Activated CD4-positive, alpha-beta T cell treated with anti-CD3 and anti-CD28 coated beads, Interleukin-2, amount 10 ng/mL, durations not matched to agents 24 days and 14 days (primary cell): ENCODE measurements at regions not wholly inside any gene's neighbourhood (a gene's known extent, or its start where the extent isn't known, plus 50 kb on each side); places are given as distances from the start of the nearest gene placed in this dataset.

ENCODE experiments used
- DNase-seq: peaks from one replicate; pipeline ENCODE4 v3.0.0; 2022
- H3K27ac Mint-ChIP-seq: one replicate; pipeline ENCODE4 v1.8.0; 2022; ENCODE audit warnings: mild to moderate bottlenecking, mixed read lengths
- H3K27me3 Mint-ChIP-seq: one replicate; pipeline ENCODE4 v1.8.0; 2022; ENCODE audit warnings: mixed read lengths
- H3K36me3 Mint-ChIP-seq: one replicate; pipeline ENCODE4 v1.8.0; 2022; ENCODE audit warnings: low read depth, mild to moderate bottlenecking, mixed read lengths
- H3K4me1 Mint-ChIP-seq: one replicate; pipeline ENCODE4 v1.8.0; 2021; ENCODE audit warnings: mixed read lengths
- H3K4me3 Mint-ChIP-seq: one replicate; pipeline ENCODE4 v1.8.0; 2022; ENCODE audit warnings: mild to moderate bottlenecking, moderate library complexity, mixed read lengths
- H3K9me3 Mint-ChIP-seq: one replicate; pipeline ENCODE4 v1.8.0; 2021; ENCODE audit warnings: mixed read lengths
- intact Hi-C: fragments of 100-400 bp; cut with micrococcal nuclease; formaldehyde crosslinking; loops from one replicate; pipeline ENCODE4 v1.15.1; 2023

DNA sequence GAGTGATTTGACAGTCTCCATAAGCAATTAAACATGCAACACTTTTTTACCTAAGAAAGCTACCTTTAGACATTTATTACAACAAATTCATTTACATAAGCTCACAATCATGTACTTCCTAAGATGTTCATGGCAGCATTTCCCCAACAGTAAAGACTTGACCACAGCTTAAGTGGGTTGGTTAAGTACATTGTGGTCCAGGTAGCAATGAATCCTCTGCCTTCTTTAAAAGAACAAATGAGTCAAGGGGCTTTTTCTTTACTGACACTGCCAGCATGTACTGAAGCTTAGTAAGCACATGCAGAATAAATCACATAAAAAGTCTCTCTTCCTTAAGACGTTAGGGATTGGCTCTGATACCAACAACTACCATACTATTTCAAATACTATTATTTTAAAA lies 183.7 kb upstream of the USP9Y start:
- intact Hi-C loops, result no loop called here

GRCh38 chrY:12525206-12525605 lies 175.8 kb upstream of the USP9Y start:
- intact Hi-C loops, result no loop called here
- no peak for DNase-seq
- Mint-ChIP-seq H3K4me3 (no peak overlapping the region), H3K27me3 (no peaks in the 10 kb centered on the region), H3K4me1 (no peaks in the 10 kb centered on the region), H3K36me3 (no peaks in the 10 kb centered on the region), H3K27ac (no peak overlapping the region), H3K9me3 (no peaks in the 10 kb centered on the region)

More for the DNA sequence above, 183.7 kb upstream of the USP9Y start:
- no peak for DNase-seq
- Mint-ChIP-seq H3K36me3 (no peaks in the 10 kb centered on the region), H3K4me3 (no peak overlapping the region), H3K27ac (no peak overlapping the region), H3K9me3 (no peaks in the 10 kb centered on the region), H3K27me3 (no peaks in the 10 kb centered on the region), H3K4me1 (no peaks in the 10 kb centered on the region)

DNA sequence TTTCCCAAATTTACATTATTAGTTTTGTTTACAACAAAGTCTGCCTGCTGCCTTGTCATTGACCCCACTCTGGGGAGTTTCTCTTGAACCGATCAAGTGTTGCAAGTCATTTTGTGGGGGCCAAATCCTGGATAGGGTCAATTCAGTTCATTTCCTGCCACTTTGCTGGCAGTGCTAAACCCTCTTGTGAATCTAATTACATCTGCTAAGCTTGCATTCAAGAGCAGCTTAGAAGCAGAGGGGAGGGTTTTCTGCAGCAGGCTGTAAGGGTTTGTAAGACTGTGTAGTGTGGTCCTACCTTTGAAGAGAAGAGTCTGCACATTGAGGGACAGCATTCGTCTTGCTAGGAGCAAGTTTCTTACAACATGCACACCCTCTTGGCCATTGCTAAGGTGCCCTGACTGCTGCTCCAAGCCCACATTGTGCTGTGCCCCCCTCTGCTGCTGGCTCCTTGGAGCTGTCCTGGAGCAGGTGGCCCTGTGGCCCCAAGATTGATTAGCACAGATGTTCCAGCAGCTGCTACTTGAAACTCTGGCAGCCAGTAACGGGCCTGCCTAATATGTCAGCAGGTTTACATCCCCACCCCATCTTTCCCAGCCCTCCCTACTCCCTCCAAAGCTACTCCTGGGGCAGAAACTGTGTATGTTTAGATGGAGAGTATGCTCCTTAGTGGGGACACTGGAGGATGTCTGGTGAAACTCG lies 174.5 kb upstream of the USP9Y start:
- Mint-ChIP-seq H3K4me3 (no peak overlapping the region), H3K27ac (no peak overlapping the region), H3K36me3 (no peaks in the 10 kb centered on the region), H3K9me3 (no peaks in the 10 kb centered on the region), H3K27me3 (no peaks in the 10 kb centered on the region), H3K4me1 (no peaks in the 10 kb centered on the region)
- DNase-seq, result no peak
- intact Hi-C loops, result no loop called here

DNA sequence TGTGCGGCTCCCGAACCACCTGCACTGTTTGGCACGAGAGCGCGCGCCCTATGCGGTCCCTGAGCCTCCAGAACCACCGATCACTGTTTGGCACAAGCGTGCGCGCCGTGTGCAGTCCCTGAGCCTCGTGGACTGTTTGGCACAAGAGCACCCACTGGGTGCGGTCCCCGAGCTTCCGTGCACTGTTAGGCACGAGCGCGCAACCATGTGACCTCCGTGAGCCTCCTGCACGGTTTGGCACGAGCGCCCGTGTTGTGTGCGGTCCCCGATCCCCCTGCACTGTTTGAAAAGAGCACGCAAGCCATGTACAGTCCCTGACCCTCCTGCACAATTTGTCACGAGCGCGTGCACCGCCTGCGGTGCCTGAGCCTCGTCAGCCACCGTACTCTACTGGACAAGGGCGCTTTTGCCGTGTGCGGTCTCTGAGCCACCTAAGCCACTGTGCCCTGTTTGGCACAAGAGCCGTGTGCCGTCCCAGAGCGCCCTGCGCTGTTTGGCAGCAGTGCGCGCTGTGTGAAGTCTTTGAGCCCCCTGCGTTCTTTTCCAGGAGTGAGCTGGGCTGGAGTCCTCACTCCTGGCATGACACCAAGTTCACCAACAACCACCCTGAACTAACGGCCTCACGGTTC lies 163.7 kb upstream of the USP9Y start:
- Mint-ChIP-seq H3K27ac (no peak overlapping the region), H3K27me3 (peaks cover 10% of the 10 kb centered on the region), H3K9me3 (no peaks in the 10 kb centered on the region), H3K36me3 (no peaks in the 10 kb centered on the region), H3K4me1 (peaks cover 2% of the 10 kb centered on the region), H3K4me3 (peak overlapping the region; percentile 67)
- intact Hi-C loops, result no loop called here
- no peak for DNase-seq

GRCh38 chrY:12546746-12547420 lies 154.1 kb upstream of the USP9Y start:
- no peaks in the 10 kb centered on the region for H3K36me3 Mint-ChIP-seq
- peaks cover under 1% of the 10 kb centered on the region for H3K4me1 Mint-ChIP-seq
- H3K9me3 Mint-ChIP-seq, result peaks cover 11% of the 10 kb centered on the region
- intact Hi-C loops, result no loop called here
- H3K27ac Mint-ChIP-seq, result peak overlapping the region; percentile 22
- H3K27me3 Mint-ChIP-seq, result peaks cover 2% of the 10 kb centered on the region
- DNase-seq, result no peak
- H3K4me3 Mint-ChIP-seq, result no peak overlapping the region

DNA sequence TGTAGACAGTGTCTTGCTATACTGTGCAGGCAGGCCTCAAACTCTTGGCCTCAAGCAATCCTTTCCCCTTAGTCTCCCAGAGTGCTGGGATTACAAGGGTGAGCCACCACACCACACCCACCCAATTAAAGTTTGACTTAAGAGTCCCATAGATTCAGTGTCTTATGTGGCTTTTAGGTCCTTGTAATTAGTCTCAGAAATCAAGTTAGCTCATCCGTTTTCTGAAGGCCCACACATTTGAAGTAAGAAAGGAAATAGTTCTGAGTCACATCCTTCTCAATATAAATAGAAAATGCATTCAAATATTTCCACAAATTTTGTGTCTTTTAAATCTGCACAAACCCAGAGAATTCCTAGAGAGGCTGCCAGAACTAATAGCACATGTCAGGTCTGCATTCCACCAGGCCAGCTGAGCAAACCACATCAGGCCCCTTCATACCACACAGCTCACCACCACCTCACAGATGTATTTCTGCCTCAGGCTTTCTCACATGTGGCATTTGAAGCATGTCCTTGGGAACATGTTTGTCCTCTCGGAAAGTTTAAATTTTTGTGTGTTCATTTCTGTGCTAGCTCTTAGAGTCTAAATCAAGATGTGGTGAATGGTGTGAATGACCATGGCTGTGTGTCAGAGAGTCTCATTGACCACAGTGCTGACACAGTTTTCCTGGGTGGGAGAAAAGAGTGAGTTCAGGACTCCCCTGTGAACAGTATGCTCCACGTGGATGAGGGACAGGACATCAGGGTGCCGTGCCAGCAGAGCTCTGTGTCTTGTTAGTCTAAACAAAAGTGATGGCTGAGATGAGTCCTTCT lies 148.4 kb upstream of the USP9Y start:
- Mint-ChIP-seq H3K4me1 (peaks cover 24% of the 10 kb centered on the region), H3K27me3 (peaks cover 2% of the 10 kb centered on the region), H3K36me3 (no peaks in the 10 kb centered on the region), H3K4me3 (no peak overlapping the region), H3K9me3 (peaks cover 11% of the 10 kb centered on the region), H3K27ac (peak overlapping the region; percentile 32)
- intact Hi-C loops, result no loop called here
- no peak for DNase-seq

- no peak overlapping the region for H3K27ac Mint-ChIP-seq
Observed at GRCh38 chrY:12553909-12554308, 147.1 kb upstream of the USP9Y start.

DNA sequence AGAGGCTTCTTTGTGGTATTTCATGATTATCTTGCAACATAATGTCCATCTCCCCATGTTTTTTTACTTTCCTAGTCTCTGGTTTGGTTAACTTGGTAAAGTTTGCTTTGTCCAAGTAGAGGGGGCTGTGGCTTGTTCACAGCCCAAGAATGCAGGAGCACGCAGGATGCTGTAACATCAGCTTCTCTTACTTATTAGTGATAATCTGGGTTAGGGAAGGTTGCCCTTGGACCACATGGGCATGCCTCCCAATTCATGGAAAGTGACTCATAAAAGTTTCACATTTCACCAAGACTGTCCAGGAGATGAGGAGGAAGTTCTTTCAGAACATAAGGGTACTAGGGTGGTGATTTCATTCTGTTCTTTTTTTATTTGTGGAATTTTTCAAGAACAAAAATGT lies 146.0 kb upstream of the USP9Y start:
- H3K9me3 Mint-ChIP-seq, result peaks cover 13% of the 10 kb centered on the region
- no peak overlapping the region for H3K27ac Mint-ChIP-seq
- peaks cover 38% of the 10 kb centered on the region for H3K4me1 Mint-ChIP-seq
- H3K4me3 Mint-ChIP-seq, result no peak overlapping the region
- intact Hi-C loops, result loop anchor here (5.0 kb wide), 1 partner anchor 107 kb away; no protein-coding TSS in a partner anchor
- no peak for DNase-seq
- no peaks in the 10 kb centered on the region for H3K36me3 Mint-ChIP-seq
- no peaks in the 10 kb centered on the region for H3K27me3 Mint-ChIP-seq

More at GRCh38 chrY:12553909-12554308, 147.1 kb upstream of the USP9Y start:
- intact Hi-C loops, result no loop called here
- Mint-ChIP-seq H3K4me1 (peaks cover 32% of the 10 kb centered on the region), H3K9me3 (peaks cover 19% of the 10 kb centered on the region), H3K4me3 (no peak overlapping the region), H3K27me3 (peaks cover 2% of the 10 kb centered on the region), H3K36me3 (no peaks in the 10 kb centered on the region)
- no peak for DNase-seq

DNA sequence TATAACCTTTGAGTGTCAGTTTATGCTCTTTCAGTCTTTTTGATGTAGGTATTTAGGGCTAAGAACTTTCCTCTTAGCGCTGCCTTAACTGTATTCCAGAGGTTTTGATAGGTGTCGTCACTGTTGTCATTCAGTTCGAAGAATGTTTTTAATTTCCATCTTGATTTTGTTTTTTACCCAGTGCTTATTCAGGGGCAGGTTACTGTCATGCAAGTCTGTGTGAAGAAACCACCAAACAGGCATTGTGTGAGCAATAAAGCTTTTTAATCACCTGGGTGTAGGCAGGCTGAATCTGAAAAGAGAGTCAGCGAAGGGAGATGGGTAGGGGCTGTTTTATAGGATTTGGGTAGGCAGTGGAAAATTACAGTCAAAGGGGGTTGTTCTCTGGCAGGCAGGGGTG lies 142.0 kb upstream of the USP9Y start:
- peaks cover 23% of the 10 kb centered on the region for H3K4me1 Mint-ChIP-seq
- peaks cover 28% of the 10 kb centered on the region for H3K9me3 Mint-ChIP-seq
- intact Hi-C loops, result loop anchor here (5.0 kb wide), 1 partner anchor 103 kb away; no protein-coding TSS in a partner anchor
- H3K4me3 Mint-ChIP-seq, result peak overlapping the region; percentile 70
- H3K27ac Mint-ChIP-seq, result peak overlapping the region; percentile 58
- H3K27me3 Mint-ChIP-seq, result no peaks in the 10 kb centered on the region
- no peak for DNase-seq
- peaks cover 7% of the 10 kb centered on the region for H3K36me3 Mint-ChIP-seq

DNA sequence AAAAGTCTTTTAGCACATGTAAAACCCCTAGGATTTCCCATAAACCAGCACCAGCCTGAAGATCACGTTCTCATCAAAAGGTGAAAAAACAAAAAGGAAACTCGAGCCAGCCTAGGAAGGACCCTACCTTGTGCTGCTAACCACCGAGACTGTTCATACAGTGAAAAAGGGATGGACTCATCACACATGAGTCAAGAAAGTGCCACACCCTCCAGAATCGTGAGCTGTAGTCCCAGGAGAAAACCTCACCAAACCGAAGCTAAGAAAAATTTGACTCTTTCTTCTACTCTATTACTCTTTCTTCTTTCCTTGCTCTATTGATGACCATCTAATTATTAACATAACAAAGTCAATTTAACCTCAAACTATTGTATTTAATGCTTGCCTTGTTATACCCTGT lies 124.8 kb upstream of the USP9Y start:
- H3K36me3 Mint-ChIP-seq, result no peaks in the 10 kb centered on the region
- DNase-seq, result no peak
- peaks cover 6% of the 10 kb centered on the region for H3K9me3 Mint-ChIP-seq
- intact Hi-C loops, result no loop called here
- H3K27ac Mint-ChIP-seq, result no peak overlapping the region
- H3K4me3 Mint-ChIP-seq, result no peak overlapping the region
- H3K4me1 Mint-ChIP-seq, result no peaks in the 10 kb centered on the region
- H3K27me3 Mint-ChIP-seq, result no peaks in the 10 kb centered on the region

DNA sequence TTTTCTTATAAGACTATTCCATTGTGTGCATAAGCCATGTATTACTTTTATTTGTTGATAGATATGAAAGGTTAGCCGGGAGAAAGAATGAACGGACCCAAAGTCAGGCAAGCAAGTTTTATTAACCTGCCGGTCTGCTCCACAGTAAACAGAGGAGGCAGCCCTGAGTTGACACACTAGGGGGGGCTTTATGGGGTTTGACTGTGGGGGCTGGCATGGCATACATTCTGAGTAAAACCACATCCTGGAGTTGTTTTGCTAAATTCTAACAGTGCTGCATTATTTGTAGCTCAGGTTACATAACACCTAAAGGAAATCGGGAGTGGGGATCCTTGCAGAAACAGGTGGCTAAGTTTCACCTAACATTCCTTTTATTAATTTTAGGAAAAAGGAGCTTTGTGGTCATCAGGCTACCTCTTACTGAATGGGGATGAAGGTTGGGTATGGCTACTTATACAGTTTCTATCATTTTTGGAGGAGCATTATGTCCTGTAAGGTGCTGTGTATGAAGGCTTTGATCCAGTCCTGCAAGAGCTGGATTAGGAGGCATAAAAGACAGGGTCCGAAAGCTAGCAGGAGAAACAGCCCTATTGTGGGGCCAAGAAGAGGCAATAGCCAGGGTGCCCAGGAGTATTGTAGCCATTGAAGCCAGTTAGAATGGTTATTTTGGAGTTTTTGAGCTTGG lies 107.4 kb upstream of the USP9Y start:
- peak overlapping the region; percentile 36 for H3K4me3 Mint-ChIP-seq
- H3K27me3 Mint-ChIP-seq, result no peaks in the 10 kb centered on the region
- peaks cover 45% of the 10 kb centered on the region for H3K4me1 Mint-ChIP-seq
- intact Hi-C loops, result no loop called here
- peaks cover 18% of the 10 kb centered on the region for H3K36me3 Mint-ChIP-seq
- H3K27ac Mint-ChIP-seq, result peak overlapping the region; percentile 30
- peaks cover 26% of the 10 kb centered on the region for H3K9me3 Mint-ChIP-seq
- DNase-seq, result peak; percentile 79

DNA sequence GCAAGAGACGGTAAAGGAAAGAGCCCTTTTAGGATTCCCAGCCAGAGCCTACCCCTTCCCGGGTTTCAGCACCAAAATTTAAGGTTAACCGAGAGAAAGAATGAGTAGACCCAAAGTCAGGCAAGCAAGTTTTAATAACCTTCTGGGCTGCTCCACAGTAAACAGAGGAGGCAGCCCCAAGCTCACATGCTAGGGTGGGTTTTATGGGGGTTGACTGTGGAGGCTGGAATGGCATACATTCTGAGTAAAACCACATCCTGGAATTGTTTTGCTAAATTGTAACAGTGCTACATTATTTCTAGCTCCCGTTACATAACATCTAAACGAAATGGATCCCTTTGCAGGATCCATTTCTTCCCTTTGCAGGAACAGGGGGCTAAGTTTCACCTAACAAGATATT lies 102.2 kb upstream of the USP9Y start:
- intact Hi-C loops, result no loop called here
- Mint-ChIP-seq H3K4me3 (peak overlapping the region; percentile 33), H3K27ac (peak overlapping the region; percentile 29), H3K27me3 (no peaks in the 10 kb centered on the region), H3K36me3 (peaks cover 18% of the 10 kb centered on the region), H3K9me3 (peaks cover 40% of the 10 kb centered on the region), H3K4me1 (peaks cover 40% of the 10 kb centered on the region)
- peak; percentile 61 for DNase-seq

DNA sequence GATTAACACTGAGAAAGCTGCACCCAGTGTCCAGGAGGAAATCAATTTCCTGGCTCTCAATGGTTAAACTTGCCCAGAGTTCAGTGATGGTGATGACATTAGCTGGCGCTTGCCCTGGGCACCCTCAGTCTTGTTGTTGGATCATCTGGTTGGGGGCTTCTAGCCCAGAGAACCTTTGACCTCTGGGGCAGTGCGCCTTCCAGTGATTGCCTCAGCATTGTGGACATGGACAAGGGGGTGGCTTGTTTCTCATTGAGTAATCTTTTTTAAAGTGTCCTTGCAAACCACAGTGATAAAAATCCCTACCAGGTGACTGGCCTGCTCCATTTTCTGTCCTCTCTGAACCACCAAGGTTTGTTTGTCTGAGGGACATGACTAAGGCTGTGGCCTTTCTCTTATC lies 95.6 kb upstream of the USP9Y start:
- Mint-ChIP-seq H3K27me3 (no peaks in the 10 kb centered on the region), H3K9me3 (peaks cover 14% of the 10 kb centered on the region), H3K4me1 (no peaks in the 10 kb centered on the region), H3K4me3 (no peak overlapping the region), H3K27ac (no peak overlapping the region), H3K36me3 (no peaks in the 10 kb centered on the region)
- intact Hi-C loops, result no loop called here
- DNase-seq, result no peak
